CD14-positive monocyte (primary cell): ENCODE measurements at regions not wholly inside any gene's neighbourhood (a gene's known extent, or its start where the extent isn't known, plus 50 kb on each side); places are given as distances from the start of the nearest gene placed in this dataset.

ENCODE experiments used
- DNase-seq, 3 donors: peaks; one replicate each; pipeline ENCODE4 v3.0.0-alpha.2; 2011 to 2022
- H2AFZ ChIP-seq: 2 replicates; pipeline ENCODE4 v1.6.0; 2012; ENCODE audit warnings: mild to moderate bottlenecking, low read depth, low read length, inconsistent platforms; ENCODE audit not compliant: insufficient read depth, poor library complexity, severe bottlenecking
- H3K27ac ChIP-seq, 2 donors: 1 replicate in 1 of 2; 2 replicates in 1 of 2; pipeline ENCODE4 v1.5.1; 2012 to 2013; ENCODE audit warnings: low read length in 2 of 2, control low read depth in 1 of 2, inconsistent platforms in 1 of 2, low read depth in 1 of 2, mild to moderate bottlenecking in 1 of 2
- H3K27me3 ChIP-seq, 2 donors: one replicate each; pipeline versions ENCODE4 v1.6.0 to v1.6.1; 2011 to 2013; ENCODE audit warnings: low read length in 2 of 2; ENCODE audit not compliant: control insufficient read depth in 2 of 2, insufficient read depth in 2 of 2
- H3K36me3 ChIP-seq, 2 donors: replicated peaks in 1 of 2; 1 replicate in 1 of 2; 2 replicates in 1 of 2; pipeline versions ENCODE4 v1.5.1 to v1.6.1; 2012 to 2013; ENCODE audit warnings: low read length in 2 of 2, control low read depth in 1 of 2, inconsistent platforms in 1 of 2, mild to moderate bottlenecking in 1 of 2; ENCODE audit not compliant: insufficient read depth in 2 of 2, control insufficient read depth in 1 of 2
- H3K4me1 ChIP-seq, 2 donors: 1 replicate in 1 of 2; 2 replicates in 1 of 2; pipeline versions ENCODE4 v1.5.1 to v1.6.1; 2012 to 2013; ENCODE audit warnings: low read length in 2 of 2, control low read depth in 1 of 2, inconsistent platforms in 1 of 2, mild to moderate bottlenecking in 1 of 2, moderate library complexity in 1 of 2; ENCODE audit not compliant: insufficient read depth in 2 of 2, control insufficient read depth in 1 of 2
- H3K4me2 ChIP-seq: replicated peaks from 2 replicates; pipeline ENCODE3; 2012; ENCODE audit warnings: low read length, moderate library complexity, mild to moderate bottlenecking; ENCODE audit not compliant: poor library complexity, severe bottlenecking; ENCODE audit errors: extremely low read depth
- H3K4me3 ChIP-seq, 3 experiments: fragments of 200-600 bp in 1 of 3; sonication (generic) in 1 of 3; replicated peaks in 1 of 3; 1 replicate in 2 of 3; 2 replicates in 1 of 3; pipeline ENCODE4 v1.5.1; 2011 to 2013; ENCODE audit warnings: low read length in 3 of 3, mild to moderate bottlenecking in 3 of 3, control low read depth in 2 of 3, low read depth in 2 of 3, inconsistent platforms in 1 of 3, moderate library complexity in 1 of 3
- H3K79me2 ChIP-seq: 2 replicates; pipeline ENCODE4 v1.6.0; 2012; ENCODE audit warnings: mild to moderate bottlenecking, control low read depth, inconsistent platforms, low read length, moderate library complexity; ENCODE audit not compliant: insufficient read depth
- H3K9ac ChIP-seq: 2 replicates; pipeline ENCODE4 v1.6.0; 2017; ENCODE audit warnings: low read length, mild to moderate bottlenecking; ENCODE audit not compliant: insufficient read depth, poor library complexity, severe bottlenecking
- H3K9me3 ChIP-seq, 2 donors: replicated peaks in 1 of 2; 1 replicate in 1 of 2; 2 replicates in 1 of 2; pipeline versions ENCODE4 v1.5.1 to v1.6.1; 2012 to 2013; ENCODE audit warnings: low read length in 2 of 2, control low read depth in 1 of 2; ENCODE audit not compliant: control insufficient read depth in 1 of 2, insufficient read depth in 1 of 2
- H4K20me1 ChIP-seq: 2 replicates; pipeline ENCODE4 v1.6.0; 2012; ENCODE audit warnings: mild to moderate bottlenecking, low read length, control low read depth, moderate library complexity; ENCODE audit not compliant: insufficient read depth
- H3K27ac Mint-ChIP-seq, 7 donors: one replicate each; pipeline ENCODE4 v1.8.0; 2020; ENCODE audit warnings: mild to moderate bottlenecking in 7 of 7, mixed read lengths in 7 of 7, moderate library complexity in 6 of 7, inconsistent platforms in 2 of 7
- H3K27me3 Mint-ChIP-seq, 3 donors: one replicate each; pipeline ENCODE4 v1.8.0; 2021 to 2022; ENCODE audit warnings: low read depth in 3 of 3, mild to moderate bottlenecking in 3 of 3, mixed read lengths in 3 of 3, moderate library complexity in 3 of 3, inconsistent platforms in 1 of 3
- H3K36me3 Mint-ChIP-seq, 2 donors: one replicate each; pipeline ENCODE4 v1.8.0; 2020; ENCODE audit warnings: mixed read lengths in 2 of 2, inconsistent platforms in 1 of 2, mild to moderate bottlenecking in 1 of 2
- H3K4me1 Mint-ChIP-seq: one replicate; pipeline ENCODE4 v1.8.0; 2020; ENCODE audit warnings: mild to moderate bottlenecking, mixed read lengths
- H3K4me3 Mint-ChIP-seq, 2 donors: one replicate each; pipeline ENCODE4 v1.8.0; 2020; ENCODE audit warnings: mild to moderate bottlenecking in 2 of 2, mixed read lengths in 2 of 2, moderate library complexity in 1 of 2
- H3K9me3 Mint-ChIP-seq, 7 donors: one replicate each; pipeline ENCODE4 v1.8.0; 2020 to 2022; ENCODE audit warnings: mixed read lengths in 7 of 7, mild to moderate bottlenecking in 6 of 7, moderate library complexity in 6 of 7, inconsistent platforms in 2 of 7
- CTCF ChIP-seq: fragments of 200-600 bp; IDR thresholded peaks from one replicate; pipeline ENCODE4 v1.8.0; 2022; ENCODE audit warnings: antibody characterized with exemption, mild to moderate bottlenecking
- WGBS: methylation state at CpG from one replicate; pipeline ENCODE4 v1.1.5; 2013; ENCODE audit warnings: missing lambda C conversion rate; ENCODE audit not compliant: insufficient coverage; 5-methylcytosine and 5-hydroxymethylcytosine counted together
- intact Hi-C, 2 donors: fragments of 100-400 bp; cut with micrococcal nuclease; formaldehyde crosslinking; loops; one replicate each; pipeline versions ENCODE4 v1.15.0 to v1.15.1; 2023

GRCh38 chr16:64762211-64762610 lies 359.7 kb downstream of the CDH11 start:
- H3K27me3 Mint-ChIP-seq, result no peaks in the 10 kb centered on the region
- no peaks in the 10 kb centered on the region for H3K4me1 Mint-ChIP-seq
- H3K27ac Mint-ChIP-seq, result no peak overlapping the region
- H3K36me3 ChIP-seq, result no peaks in the 10 kb centered on the region
- TF ChIP-seq CTCF, result no peak
- H3K27ac ChIP-seq, result no peak overlapping the region
- H2AFZ ChIP-seq, result no peak overlapping the region
- H3K9me3 Mint-ChIP-seq, result peaks cover 0 to 5% (median 0%) of the 10 kb centered on the region in 7 donors
- no peaks in the 10 kb centered on the region for H4K20me1 ChIP-seq
- no peaks in the 10 kb centered on the region for H3K79me2 ChIP-seq
- no peak overlapping the region for H3K4me2 ChIP-seq
- no CpG with 5 or more reads among the region's 2 CpGs for WGBS
- intact Hi-C loops, result no loop called here
- no peaks in the 10 kb centered on the region for H3K36me3 Mint-ChIP-seq
- H3K27me3 ChIP-seq, result no peaks in the 10 kb centered on the region
- no peaks in the 10 kb centered on the region for H3K9me3 ChIP-seq
- H3K4me1 ChIP-seq, result no peaks in the 10 kb centered on the region
- H3K4me3 Mint-ChIP-seq, result no peak overlapping the region
- no peak overlapping the region for H3K9ac ChIP-seq
- DNase-seq, result no peak
- no peak overlapping the region for H3K4me3 ChIP-seq

- no peaks in the 10 kb centered on the region for H3K36me3 ChIP-seq
- no peak overlapping the region for H2AFZ ChIP-seq
- DNase-seq, result no peak
- H3K9me3 Mint-ChIP-seq, result peaks cover 0 to 8% (median 0%) of the 10 kb centered on the region in 7 donors
- peaks cover 0 to 2% of the 10 kb centered on the region in 2 donors for H3K9me3 ChIP-seq
- H3K4me3 ChIP-seq, result no peak overlapping the region
- no peaks in the 10 kb centered on the region for H3K79me2 ChIP-seq
- H3K9ac ChIP-seq, result no peak overlapping the region
- H3K36me3 Mint-ChIP-seq, result no peaks in the 10 kb centered on the region
- no peak overlapping the region for H3K4me3 Mint-ChIP-seq
- no peak overlapping the region for H3K27ac ChIP-seq
- no peak overlapping the region for H3K27ac Mint-ChIP-seq
- intact Hi-C loops, result no loop called here
- no peaks in the 10 kb centered on the region for H3K4me1 ChIP-seq
- no peaks in the 10 kb centered on the region for H3K4me1 Mint-ChIP-seq
- H3K4me2 ChIP-seq, result no peak overlapping the region
- no peaks in the 10 kb centered on the region for H3K27me3 Mint-ChIP-seq
- no peaks in the 10 kb centered on the region for H3K27me3 ChIP-seq
- no CpG with 5 or more reads among the region's 1 CpG for WGBS
- H4K20me1 ChIP-seq, result no peaks in the 10 kb centered on the region
- TF ChIP-seq CTCF, result no peak
Measured at GRCh38 chr16:64754279-64754678, 367.6 kb downstream of the CDH11 start.
